PFSK-1 (cell line): ENCODE measurements at regions not wholly inside any gene's neighbourhood (a gene's known extent, or its start where the extent isn't known, plus 50 kb on each side); places are given as distances from the start of the nearest gene placed in this dataset.

Experiments
- FOXP2 ChIP-seq: optimal IDR thresholded peaks from 2 replicates; pipeline ENCODE3; 2011; ENCODE audit warnings: borderline replicate concordance, control low read depth, inconsistent platforms; ENCODE audit not compliant: insufficient read depth; ENCODE audit errors: extremely low read length, extremely low read depth
- POLR2AphosphoS5 ChIP-seq: IDR thresholded peaks from 2 replicates; pipeline ENCODE4 v1.6.1; 2012; ENCODE audit warnings: low read depth, mild to moderate bottlenecking, control low read depth, low read length, moderate library complexity
- SIN3A ChIP-seq: IDR thresholded peaks from 2 replicates; pipeline ENCODE4 v1.6.1; 2012; ENCODE audit warnings: mild to moderate bottlenecking, low read length, moderate library complexity, borderline replicate concordance; ENCODE audit not compliant: insufficient read depth
- TAF1 ChIP-seq: IDR thresholded peaks from 2 replicates; pipeline ENCODE4 v1.6.1; 2012; ENCODE audit warnings: low read length, control low read depth, borderline replicate concordance; ENCODE audit not compliant: insufficient read depth
- TF ChIP-seq, protein P1 (sequence below), 2 experiments: IDR thresholded peaks; 2 replicates each; pipeline versions ENCODE4 v1.6.1 to v1.8.0; 2011 to 2012; ENCODE audit warnings: low read depth in 2 of 2, low read length in 2 of 2, control low read depth in 1 of 2, inconsistent platforms in 1 of 2, mild to moderate bottlenecking in 1 of 2, moderate library complexity in 1 of 2; ENCODE audit not compliant: insufficient read depth in 1 of 2

DNA sequence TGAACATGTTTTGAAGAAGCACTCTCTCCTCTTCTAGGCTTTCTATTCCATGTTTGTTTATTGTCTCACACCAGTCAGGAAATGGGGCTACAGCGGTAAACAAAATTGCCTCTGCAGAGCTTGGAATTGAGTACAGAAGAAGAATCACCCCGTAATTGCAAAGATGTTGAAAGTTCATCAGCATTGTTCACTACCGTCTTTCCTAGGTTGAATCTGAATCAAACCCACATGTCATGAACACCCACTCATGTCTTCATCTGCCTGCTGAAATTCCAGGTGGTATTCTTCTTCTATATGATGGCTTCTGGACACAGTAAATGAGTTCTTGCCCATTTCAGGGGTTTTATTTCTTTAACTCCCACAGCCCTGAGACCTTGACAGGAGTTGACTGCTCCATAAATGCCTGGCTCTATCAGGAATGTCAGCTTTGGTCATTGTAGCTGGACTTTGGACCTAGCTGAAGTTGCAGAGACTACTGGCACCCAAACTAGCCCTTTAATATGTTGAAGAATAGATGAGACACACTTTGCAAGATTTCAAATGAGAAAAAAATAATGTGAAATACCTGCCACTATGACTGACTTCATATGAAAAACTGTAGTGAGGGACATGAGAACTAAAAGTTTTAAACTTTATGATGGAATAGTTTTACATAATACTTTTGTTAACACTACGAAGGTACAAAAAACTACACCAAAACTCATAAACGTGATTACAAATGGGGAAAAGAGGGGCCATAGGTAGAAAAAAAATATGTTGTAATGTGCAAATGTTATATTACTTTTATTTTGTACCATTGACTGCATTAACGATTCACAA, 1235.3 kb upstream of the ZEB2 start:
- TF ChIP-seq TAF1: no peak
- TF ChIP-seq POLR2AphosphoS5: no peak
- no peak for TF ChIP-seq SIN3A
- no peak for TF ChIP-seq FOXP2
- TF ChIP-seq, protein P1, sequence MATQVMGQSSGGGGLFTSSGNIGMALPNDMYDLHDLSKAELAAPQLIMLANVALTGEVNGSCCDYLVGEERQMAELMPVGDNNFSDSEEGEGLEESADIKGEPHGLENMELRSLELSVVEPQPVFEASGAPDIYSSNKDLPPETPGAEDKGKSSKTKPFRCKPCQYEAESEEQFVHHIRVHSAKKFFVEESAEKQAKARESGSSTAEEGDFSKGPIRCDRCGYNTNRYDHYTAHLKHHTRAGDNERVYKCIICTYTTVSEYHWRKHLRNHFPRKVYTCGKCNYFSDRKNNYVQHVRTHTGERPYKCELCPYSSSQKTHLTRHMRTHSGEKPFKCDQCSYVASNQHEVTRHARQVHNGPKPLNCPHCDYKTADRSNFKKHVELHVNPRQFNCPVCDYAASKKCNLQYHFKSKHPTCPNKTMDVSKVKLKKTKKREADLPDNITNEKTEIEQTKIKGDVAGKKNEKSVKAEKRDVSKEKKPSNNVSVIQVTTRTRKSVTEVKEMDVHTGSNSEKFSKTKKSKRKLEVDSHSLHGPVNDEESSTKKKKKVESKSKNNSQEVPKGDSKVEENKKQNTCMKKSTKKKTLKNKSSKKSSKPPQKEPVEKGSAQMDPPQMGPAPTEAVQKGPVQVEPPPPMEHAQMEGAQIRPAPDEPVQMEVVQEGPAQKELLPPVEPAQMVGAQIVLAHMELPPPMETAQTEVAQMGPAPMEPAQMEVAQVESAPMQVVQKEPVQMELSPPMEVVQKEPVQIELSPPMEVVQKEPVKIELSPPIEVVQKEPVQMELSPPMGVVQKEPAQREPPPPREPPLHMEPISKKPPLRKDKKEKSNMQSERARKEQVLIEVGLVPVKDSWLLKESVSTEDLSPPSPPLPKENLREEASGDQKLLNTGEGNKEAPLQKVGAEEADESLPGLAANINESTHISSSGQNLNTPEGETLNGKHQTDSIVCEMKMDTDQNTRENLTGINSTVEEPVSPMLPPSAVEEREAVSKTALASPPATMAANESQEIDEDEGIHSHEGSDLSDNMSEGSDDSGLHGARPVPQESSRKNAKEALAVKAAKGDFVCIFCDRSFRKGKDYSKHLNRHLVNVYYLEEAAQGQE (IDR thresholded peaks at IDR 0.05; ENCODE audit: insufficient read depth in 1 of 2, low read depth in 2 of 2, low read length in 2 of 2): no peak

DNA sequence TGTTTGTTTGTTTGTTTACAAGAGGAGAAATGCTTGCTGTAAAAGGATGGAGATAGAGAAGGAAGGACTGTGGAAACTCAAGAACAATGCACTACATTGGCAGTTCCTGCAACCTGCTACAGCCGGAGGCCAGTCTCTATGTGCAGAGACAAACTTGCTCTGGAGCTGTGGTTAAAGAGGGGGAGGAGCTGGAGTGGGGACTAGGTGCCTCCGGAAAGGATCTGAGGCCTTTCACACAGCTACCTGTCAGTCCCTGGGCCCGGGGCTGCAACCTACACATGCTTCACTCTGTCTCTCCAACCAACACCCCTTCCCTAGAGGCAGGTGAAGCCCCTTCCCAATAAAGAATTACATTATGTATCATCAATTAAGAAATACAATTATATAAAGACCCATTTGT, 1234.0 kb upstream of the ZEB2 start:
- TF ChIP-seq FOXP2 (no peak), TAF1 (no peak), POLR2AphosphoS5 (no peak), SIN3A (no peak)
- TF ChIP-seq, protein P1 (IDR thresholded peaks at IDR 0.05; ENCODE audit: insufficient read depth in 1 of 2, low read depth in 2 of 2, low read length in 2 of 2): no peak

DNA sequence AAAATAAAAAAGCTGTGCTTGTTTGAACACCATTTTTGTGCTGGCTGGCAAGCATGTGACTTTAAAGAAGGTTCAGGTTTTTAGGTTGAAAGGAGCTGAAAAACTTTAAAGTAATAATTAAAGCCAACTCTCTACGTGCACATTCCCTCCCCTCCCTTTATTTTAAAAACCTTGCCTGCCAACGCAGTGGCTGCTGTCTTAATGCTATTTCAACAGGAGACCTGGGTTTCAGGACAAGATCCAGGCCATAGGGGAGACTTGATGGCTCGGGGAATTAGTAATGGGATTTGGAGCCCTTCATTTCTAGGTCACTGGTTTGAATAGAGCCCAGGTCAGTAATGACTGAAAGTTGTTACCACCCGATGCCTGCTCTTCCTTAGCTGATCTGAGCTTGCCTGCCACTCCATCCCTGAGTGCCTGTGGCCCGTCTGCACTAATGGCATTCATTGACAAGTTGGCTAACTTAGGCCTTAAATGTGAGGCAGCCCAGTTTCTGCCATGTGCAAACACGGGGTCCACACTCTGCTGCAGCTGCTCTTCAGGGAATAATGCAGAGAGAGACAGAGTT, 1233.2 kb upstream of the ZEB2 start:
- TF ChIP-seq TAF1 (no peak), POLR2AphosphoS5 (no peak), SIN3A (no peak), FOXP2 (no peak)
- TF ChIP-seq, protein P1 (IDR thresholded peaks at IDR 0.05; ENCODE audit: insufficient read depth in 1 of 2, low read depth in 2 of 2, low read length in 2 of 2): no peak

DNA sequence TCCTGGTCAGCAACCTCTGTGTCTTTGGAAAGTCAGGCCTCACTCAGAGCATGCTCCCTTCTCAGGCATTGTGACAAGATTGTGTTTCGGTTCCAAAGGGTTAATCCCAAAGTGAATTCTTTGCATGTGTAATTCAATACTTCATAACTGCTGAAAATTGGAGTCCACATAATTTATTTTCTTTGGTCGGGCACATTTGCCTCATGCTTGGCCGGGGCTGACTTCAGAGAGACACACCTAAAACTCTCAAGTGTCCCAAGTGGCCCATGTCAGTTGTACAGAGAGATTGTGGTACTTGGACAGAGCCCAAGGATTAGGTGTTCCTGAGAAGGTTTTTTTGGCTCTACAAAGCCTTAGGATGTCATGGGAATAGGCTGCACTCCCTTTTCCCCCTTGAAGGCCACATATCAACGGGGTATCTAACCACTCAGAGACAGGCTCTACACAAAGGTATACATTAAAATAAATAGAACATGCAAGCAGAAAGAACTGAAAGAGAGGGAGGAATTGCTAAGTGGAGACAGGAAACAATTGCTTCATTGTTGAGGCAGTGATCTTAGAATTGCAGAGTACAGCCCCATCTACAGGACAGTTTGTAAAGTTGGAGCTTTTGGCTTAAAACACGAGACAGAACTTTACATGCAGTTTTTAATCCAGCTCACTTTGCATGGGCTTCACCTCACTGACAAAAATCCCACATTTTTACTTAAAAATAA, 1232.3 kb upstream of the ZEB2 start:
- no peak for TF ChIP-seq SIN3A
- no peak for TF ChIP-seq TAF1
- no peak for TF ChIP-seq FOXP2
- no peak for TF ChIP-seq POLR2AphosphoS5
- TF ChIP-seq, protein P1 (IDR thresholded peaks at IDR 0.05; ENCODE audit: insufficient read depth in 1 of 2, low read depth in 2 of 2, low read length in 2 of 2): 0 out of 4 replicates have a peak, but pooled peaks of 1 of the 2 experiments have one; percentile 53

DNA sequence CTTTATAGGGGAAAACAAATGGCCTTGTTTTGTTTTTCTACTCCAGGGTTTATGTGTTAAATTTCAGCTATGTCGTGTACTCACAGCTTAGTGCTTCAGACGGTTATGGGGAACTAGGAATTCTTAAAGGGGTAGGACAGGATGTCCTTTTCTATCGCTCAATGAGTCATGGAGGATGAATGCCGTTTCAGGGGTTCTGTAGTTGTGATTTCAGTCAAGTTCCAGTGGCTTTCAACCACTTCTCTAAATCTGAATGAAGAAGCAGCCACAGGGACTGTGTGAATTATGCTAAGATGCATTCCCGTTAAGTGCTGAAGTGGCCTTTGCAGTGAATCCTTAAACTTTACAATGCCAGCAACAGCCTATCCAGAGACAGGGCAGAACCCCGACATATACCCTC, 1231.7 kb upstream of the ZEB2 start:
- TF ChIP-seq FOXP2 (no peak), POLR2AphosphoS5 (no peak), TAF1 (no peak), SIN3A (no peak)
- TF ChIP-seq, protein P1 (IDR thresholded peaks at IDR 0.05; ENCODE audit: insufficient read depth in 1 of 2, low read depth in 2 of 2, low read length in 2 of 2): no peak
